ENCODE measurements at regions not wholly inside any gene's neighbourhood (a gene's known extent, or its start where the extent isn't known, plus 50 kb on each side); places are given as distances from the start of the nearest gene placed in this dataset.
"Not testable (repeated sequence)": the region's sequence is repeated elsewhere in the genome, so short reads cannot be mapped to it uniquely, and the experiment has no call there.

- DNase-seq (ENCODE audit: low spot score) = no peak
Measured at GRCh38 chr9:90466441-90466840, 176.2 kb downstream of the DIRAS2 start.

- DNase-seq (ENCODE audit: low spot score) = no peak
Measured at GRCh38 chr9:90469435-90469834, 173.2 kb downstream of the DIRAS2 start.

- no peak for DNase-seq (ENCODE audit: low spot score)
Measured at GRCh38 chr9:90469865-90470387, 172.7 kb downstream of the DIRAS2 start.

GRCh38 chr9:90476058-90476457, 166.6 kb downstream of the DIRAS2 start:
- no peak for DNase-seq (ENCODE audit: low spot score)

- DNase-seq (ENCODE audit: low spot score) = no peak
Measured at GRCh38 chr9:90477535-90477934, 165.1 kb downstream of the DIRAS2 start.

- DNase-seq (ENCODE audit: low spot score) = no peak
Measured at GRCh38 chr9:90478821-90479220, 163.8 kb downstream of the DIRAS2 start.

GRCh38 chr9:90485028-90485427, 157.6 kb downstream of the DIRAS2 start:
- no peak for DNase-seq (ENCODE audit: low spot score)

- DNase-seq (ENCODE audit: low spot score) = no peak
Measured at GRCh38 chr9:90489066-90489465, 153.6 kb downstream of the DIRAS2 start.

GRCh38 chr9:90499761-90500160, 142.9 kb downstream of the DIRAS2 start:
- DNase-seq (ENCODE audit: low spot score) = no peak

- DNase-seq (ENCODE audit: low spot score) = no peak
Measured at GRCh38 chr9:90502134-90502533, 140.5 kb downstream of the DIRAS2 start.

GRCh38 chr9:90504486-90504885, 138.1 kb downstream of the DIRAS2 start:
- DNase-seq (ENCODE audit: low spot score) = no peak

GRCh38 chr9:90505695-90506094, 136.9 kb downstream of the DIRAS2 start:
- no peak for DNase-seq (ENCODE audit: low spot score)

- DNase-seq (ENCODE audit: low spot score) = not testable (repeated sequence)
Measured at GRCh38 chr9:90506402-90506801, 136.2 kb downstream of the DIRAS2 start.

- no peak for DNase-seq (ENCODE audit: low spot score)
Measured at GRCh38 chr9:90507621-90508020, 135.0 kb downstream of the DIRAS2 start.

GRCh38 chr9:90508940-90509339, 133.7 kb downstream of the DIRAS2 start:
- DNase-seq (ENCODE audit: low spot score) = no peak

- no peak for DNase-seq (ENCODE audit: low spot score)
Measured at GRCh38 chr9:90511711-90512110, 130.9 kb downstream of the DIRAS2 start.

GRCh38 chr9:90514877-90515276, 127.7 kb downstream of the DIRAS2 start:
- no peak for DNase-seq (ENCODE audit: low spot score)

GRCh38 chr9:90515510-90515909, 127.1 kb downstream of the DIRAS2 start:
- DNase-seq (ENCODE audit: low spot score) = no peak

- no peak for DNase-seq (ENCODE audit: low spot score)
Measured at GRCh38 chr9:90517103-90517502, 125.5 kb downstream of the DIRAS2 start.

- no peak for DNase-seq (ENCODE audit: low spot score)
Measured at GRCh38 chr9:90521811-90522570, 120.6 kb downstream of the DIRAS2 start.

GRCh38 chr9:90523958-90524357, 118.7 kb downstream of the DIRAS2 start:
- DNase-seq (ENCODE audit: low spot score) = no peak

GRCh38 chr9:90526386-90526785, 116.2 kb downstream of the DIRAS2 start:
- no peak for DNase-seq (ENCODE audit: low spot score)

GRCh38 chr9:90536094-90536493, 106.5 kb downstream of the DIRAS2 start:
- not testable (repeated sequence) for DNase-seq (ENCODE audit: low spot score)

- no peak for DNase-seq (ENCODE audit: low spot score)
Measured at GRCh38 chr9:90538566-90538965, 104.1 kb downstream of the DIRAS2 start.
